GM21390 (cell line): ENCODE measurements at regions not wholly inside any gene's neighbourhood (a gene's known extent, or its start where the extent isn't known, plus 50 kb on each side); places are given as distances from the start of the nearest gene placed in this dataset.
A peak's percentile ranks its signal among the peaks of the same experiment; 100 is the strongest.

Experiments
- ATAC-seq: cut with Tn5 transposase; IDR thresholded peaks from one replicate; pipeline ENCODE4 v1.9.1; 2021; ENCODE audit not compliant: unreplicated experiment

- no peak for ATAC-seq
These were observed 1145.6 kb downstream of the KCNT2 start for GRCh38 chr1:195462646-195463045.

GRCh38 chr1:195462152-195462551 is 1146.1 kb downstream of the KCNT2 start:
- no peak for ATAC-seq

GRCh38 chr1:195458365-195458764 is 1149.9 kb downstream of the KCNT2 start:
- ATAC-seq = no peak

- no peak for ATAC-seq
These were observed 1157.4 kb downstream of the KCNT2 start for GRCh38 chr1:195450794-195451193.

- no peak for ATAC-seq
These were observed 1168.6 kb downstream of the KCNT2 start for GRCh38 chr1:195439661-195440060.

GRCh38 chr1:195434566-195435203 is 1173.6 kb downstream of the KCNT2 start:
- ATAC-seq = no peak

- no peak for ATAC-seq
These were observed 1177.4 kb downstream of the KCNT2 start for GRCh38 chr1:195430826-195431225.

GRCh38 chr1:195428927-195429326 is 1179.3 kb downstream of the KCNT2 start:
- no peak for ATAC-seq

- ATAC-seq = no peak
These were observed 1192.7 kb downstream of the KCNT2 start for GRCh38 chr1:195415584-195415983.

GRCh38 chr1:195394567-195394966 is 1213.7 kb downstream of the KCNT2 start:
- ATAC-seq = no peak

GRCh38 chr1:195376190-195376589 is 1232.0 kb downstream of the KCNT2 start:
- ATAC-seq = peak; percentile 47

GRCh38 chr1:195373856-195374255 is 1234.4 kb downstream of the KCNT2 start:
- no peak for ATAC-seq

GRCh38 chr1:195345149-195345548 is 1263.1 kb downstream of the KCNT2 start:
- ATAC-seq = no peak

- ATAC-seq = no peak
These were observed 1270.6 kb downstream of the KCNT2 start for GRCh38 chr1:195337646-195338045.

- no peak for ATAC-seq
These were observed 1271.4 kb downstream of the KCNT2 start for GRCh38 chr1:195336812-195337211.

- ATAC-seq = no peak
These were observed 1272.7 kb downstream of the KCNT2 start for GRCh38 chr1:195335541-195335940.

- ATAC-seq = peak; percentile 51
These were observed 1276.1 kb downstream of the KCNT2 start for GRCh38 chr1:195332102-195332501.

GRCh38 chr1:195328681-195329080 is 1279.6 kb downstream of the KCNT2 start:
- ATAC-seq = no peak

- ATAC-seq = no peak
These were observed 1280.1 kb downstream of the KCNT2 start for GRCh38 chr1:195328102-195328501.

GRCh38 chr1:195327361-195327760 is 1280.9 kb downstream of the KCNT2 start:
- no peak for ATAC-seq

GRCh38 chr1:195326325-195326724 is 1281.9 kb downstream of the KCNT2 start:
- no peak for ATAC-seq

GRCh38 chr1:195325181-195325580 is 1283.1 kb downstream of the KCNT2 start:
- ATAC-seq = no peak

- no peak for ATAC-seq
These were observed 1302.0 kb downstream of the KCNT2 start for GRCh38 chr1:195306281-195306680.
